Heart left ventricle (tissue), 16 donors: ENCODE measurements at regions not wholly inside any gene's neighbourhood (a gene's known extent, or its start where the extent isn't known, plus 50 kb on each side); places are given as distances from the start of the nearest gene placed in this dataset.

Experiments
- ATAC-seq, 4 donors: fragments of 200-7000 bp; cut with Tn5 transposase; one replicate each; pipeline ENCODE4 v1.9.1; 2020 to 2022; ENCODE audit warnings: moderate library complexity in 4 of 4, mild to moderate bottlenecking in 3 of 4, moderate number of reproducible peaks in 1 of 4
- DNase-seq, 5 donors: peaks; one replicate each; pipeline ENCODE4 v3.0.0-alpha.2; 2020
- H3K27ac ChIP-seq, 12 donors: fragments of 200-600 bp; sonication (generic) in 4 of 12; one replicate each; pipeline versions ENCODE4 v1.5.0 to v1.8.0; 2016 to 2022; ENCODE audit warnings: mild to moderate bottlenecking in 2 of 12
- H3K27me3 ChIP-seq, 9 donors: fragments of 200-600 bp; sonication (generic) in 2 of 9; one replicate each; pipeline versions ENCODE4 v1.5.1 to v1.8.0; 2016 to 2022; ENCODE audit warnings: mild to moderate bottlenecking in 3 of 9
- H3K36me3 ChIP-seq, 9 donors: fragments of 200-600 bp; sonication (generic) in 2 of 9; one replicate each; pipeline versions ENCODE4 v1.5.0 to v1.8.0; 2018 to 2022; ENCODE audit warnings: mild to moderate bottlenecking in 2 of 9
- H3K4me1 ChIP-seq, 12 donors: fragments of 200-600 bp; sonication (generic) in 4 of 12; one replicate each; pipeline versions ENCODE4 v1.5.0 to v1.8.0; 2016 to 2022; ENCODE audit warnings: mild to moderate bottlenecking in 3 of 12
- H3K4me3 ChIP-seq, 12 donors: fragments of 200-600 bp; sonication (generic) in 4 of 12; one replicate each; pipeline versions ENCODE4 v1.5.0 to v1.8.0; 2017 to 2022; ENCODE audit warnings: mild to moderate bottlenecking in 9 of 12, moderate library complexity in 4 of 12
- H3K9me3 ChIP-seq, 12 donors: fragments of 200-600 bp; sonication (generic) in 4 of 12; one replicate each; pipeline versions ENCODE4 v1.5.0 to v1.8.0; 2016 to 2022; ENCODE audit warnings: mild to moderate bottlenecking in 1 of 12
- CTCF ChIP-seq, 12 donors: fragments of 200-600 bp; sonication (generic) in 4 of 12; IDR thresholded peaks; one replicate each; pipeline versions ENCODE4 v1.5.0 to v1.8.0; 2018 to 2022; ENCODE audit warnings: antibody characterized with exemption in 12 of 12, mild to moderate bottlenecking in 5 of 12
- POLR2A ChIP-seq, 2 donors: fragments of 450-650 bp; IDR thresholded peaks; one replicate each; pipeline ENCODE4 v1.6.1; 2017; ENCODE audit warnings: antibody characterized with exemption in 2 of 2, mild to moderate bottlenecking in 2 of 2, moderate library complexity in 2 of 2
- WGBS, 4 donors: extraction: QIAGEN DNeasy Blood & Tissue Kit in 2 of 4; methylation state at CpG; one replicate each; pipeline versions ENCODE4 v1.1.5 to v1.1.7; 2013 to 2018; 5-methylcytosine and 5-hydroxymethylcytosine counted together
- intact Hi-C, 10 donors: fragments of 100-400 bp; cut with DNase I; formaldehyde crosslinking; loops; one replicate each; pipeline versions ENCODE4 v1.11.1 to v1.14.2; 2022
- donor health status: ischemic (EF 13 %, LVEDD 7.1; RV severe dilation, severe dysfunction).
- donor health status: healthy with polysubstance abuse.
- donor health status: DM: no; HTN: yes; CAD: no.
- donor health status: DM: no; HTN: no; CAD: no.
- donor health status: ischemic (EF 25% LVEDD 6.9; RV normal size, moderate dysfunction).
- donor health status: ischemic (EF 25% LVEDD 5.7; RV mildly dilated, moderate dysfunction).
- donor health status: healthy.
- donor health status: DM: yes; HTN: yes; CAD: no.
- donor health status: ischemic (EF 35%, LVEDD 5.7; RV mildly dilated, moderate dysfunction).
- donor health status: nonischemic (EF 11% LVEDD 7.7; RV severe dilation, severe dysfunction).
- donor health status: DM: yes; HTN: yes; CAD: no.
- donor health status: PGD.
- donor health status: ischemic (EF 29% LVEDD 5.4; RV normal size, mild dysfunction).
- donor health status: nonischemic (EF 23%, LVEDD 6.1; RV moderate dilation, normal function).

- H3K4me3 ChIP-seq, result no peak overlapping the region
- H3K4me1 ChIP-seq, result no peaks in the 10 kb centered on the region
- DNase-seq, result no peak
- TF ChIP-seq POLR2A (IDR thresholded peaks at IDR 0.05) (no peak), CTCF (IDR thresholded peaks at IDR 0.05) (no peak)
- 73 to 83% (median 78%) methylated on average over 3 of the region's 3 CpGs for WGBS, 4 donors
- no peaks in the 10 kb centered on the region for H3K27me3 ChIP-seq
- no peak for ATAC-seq
- no peak overlapping the region for H3K27ac ChIP-seq
- intact Hi-C loops, result no loop called here
- H3K36me3 ChIP-seq, result no peaks in the 10 kb centered on the region
- H3K9me3 ChIP-seq, result no peaks in the 10 kb centered on the region
Measured at GRCh38 chr17:70879401-70879800, 710.1 kb downstream of the KCNJ2 start.

GRCh38 chr17:70881093-70881492 is 711.8 kb downstream of the KCNJ2 start:
- H3K4me3 ChIP-seq, result no peak overlapping the region
- WGBS, 4 donors, result 19 to 46% (median 29%) methylated on average over 1 of the region's 1 CpG

GRCh38 chr17:70882504-70882903 is 713.2 kb downstream of the KCNJ2 start:
- intact Hi-C loops, result no loop called here
- no peak for TF ChIP-seq CTCF (IDR thresholded peaks at IDR 0.05)
- no peak for TF ChIP-seq POLR2A (IDR thresholded peaks at IDR 0.05)
- 67 to 79% (median 76%) methylated on average over 6 of the region's 6 CpGs for WGBS, 4 donors
- DNase-seq, result no peak
- Histone ChIP-seq H3K4me1 (no peaks in the 10 kb centered on the region), H3K9me3 (no peaks in the 10 kb centered on the region), H3K4me3 (no peak overlapping the region), H3K36me3 (no peaks in the 10 kb centered on the region), H3K27ac (no peak overlapping the region), H3K27me3 (no peaks in the 10 kb centered on the region)
- no peak for ATAC-seq

More at GRCh38 chr17:70881093-70881492, 711.8 kb downstream of the KCNJ2 start:
- DNase-seq (no peak), ATAC-seq (no peak)
- no peaks in the 10 kb centered on the region for H3K9me3 ChIP-seq
- TF ChIP-seq CTCF (IDR thresholded peaks at IDR 0.05) (no peak), POLR2A (IDR thresholded peaks at IDR 0.05) (no peak)
- no peaks in the 10 kb centered on the region for H3K4me1 ChIP-seq
- H3K36me3 ChIP-seq, result no peaks in the 10 kb centered on the region
- intact Hi-C loops, result no loop called here
- no peaks in the 10 kb centered on the region for H3K27me3 ChIP-seq
- no peak overlapping the region for H3K27ac ChIP-seq

GRCh38 chr17:70886648-70887047 is 717.3 kb downstream of the KCNJ2 start:
- ATAC-seq (no peak), DNase-seq (no peak)
- intact Hi-C loops, result no loop called here
- H3K9me3 ChIP-seq, result no peaks in the 10 kb centered on the region
- no peaks in the 10 kb centered on the region for H3K36me3 ChIP-seq
- WGBS, 4 donors, result 42 to 56% (median 45%) methylated on average over 2 of the region's 2 CpGs
- TF ChIP-seq CTCF (IDR thresholded peaks at IDR 0.05) (no peak), POLR2A (IDR thresholded peaks at IDR 0.05) (no peak)
- H3K4me3 ChIP-seq, result no peak overlapping the region
- no peak overlapping the region for H3K27ac ChIP-seq
- no peaks in the 10 kb centered on the region for H3K27me3 ChIP-seq
- H3K4me1 ChIP-seq, result no peaks in the 10 kb centered on the region
